Right atrium auricular region (tissue), 2 donors: ENCODE measurements at regions not wholly inside any gene's neighbourhood (a gene's known extent, or its start where the extent isn't known, plus 50 kb on each side); places are given as distances from the start of the nearest gene placed in this dataset.

Source experiments
- DNase-seq: peaks from one replicate; pipeline ENCODE4 v3.0.0-alpha.2; 2019; ENCODE audit warnings: low spot score
- H3K27ac ChIP-seq, 2 donors: fragments of 200-600 bp; sonication (generic); 1 replicate in 1 of 2; 2 replicates in 1 of 2; pipeline ENCODE4 v1.5.1; 2016 to 2019
- H3K27me3 ChIP-seq, 2 donors: fragments of 200-600 bp; sonication (generic); one replicate each; pipeline versions ENCODE4 v1.5.1 to v1.6.0; 2017 to 2019
- H3K36me3 ChIP-seq: fragments of 200-600 bp; sonication (generic); one replicate; pipeline ENCODE4 v1.5.1; 2016
- H3K4me1 ChIP-seq, 2 donors: fragments of 200-600 bp; sonication (generic); one replicate each; pipeline versions ENCODE4 v1.5.1 to v1.6.0; 2017 to 2019
- H3K4me3 ChIP-seq, 2 donors: fragments of 200-600 bp; sonication (generic); 1 replicate in 1 of 2; 2 replicates in 1 of 2; pipeline ENCODE4 v1.5.1; 2017 to 2019; ENCODE audit warnings: mild to moderate bottlenecking in 1 of 2, moderate library complexity in 1 of 2
- H3K9me3 ChIP-seq, 2 donors: fragments of 200-600 bp; sonication (generic); one replicate each; pipeline ENCODE4 v1.5.1; 2019
- TF ChIP-seq, protein P1 (sequence below), 2 donors: fragments of 200-600 bp; sonication (generic); IDR thresholded peaks; one replicate each; pipeline ENCODE4 v1.5.1; 2019; ENCODE audit warnings: antibody characterized with exemption in 2 of 2

DNA sequence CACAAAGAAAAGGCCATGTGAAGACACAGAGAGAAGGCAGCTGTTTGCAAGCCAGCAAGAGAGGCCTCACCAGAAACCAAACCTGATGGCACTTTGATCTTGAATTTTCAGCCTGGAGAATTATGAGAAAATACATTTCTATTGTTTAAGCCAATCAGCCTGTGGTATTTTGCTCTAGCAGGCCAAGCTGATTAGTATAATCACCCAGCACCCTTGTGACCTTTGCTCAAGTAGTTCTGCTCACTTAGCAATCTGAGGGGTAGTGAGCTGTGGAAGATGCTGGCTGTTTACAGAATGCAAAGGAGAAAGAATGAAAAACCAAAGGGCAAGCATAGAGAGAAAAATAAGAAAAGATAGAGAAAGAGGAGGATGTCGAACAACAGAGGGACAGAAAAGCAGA is 396.4 kb upstream of the BOD1L1 start:
- Histone ChIP-seq H3K27ac (no peak overlapping the region), H3K36me3 (no peaks in the 10 kb centered on the region), H3K4me3 (no peak overlapping the region), H3K4me1 (peaks cover 0 to 5% of the 10 kb centered on the region in 2 donors), H3K27me3 (no peaks in the 10 kb centered on the region), H3K9me3 (no peaks in the 10 kb centered on the region)
- TF ChIP-seq, protein P1, sequence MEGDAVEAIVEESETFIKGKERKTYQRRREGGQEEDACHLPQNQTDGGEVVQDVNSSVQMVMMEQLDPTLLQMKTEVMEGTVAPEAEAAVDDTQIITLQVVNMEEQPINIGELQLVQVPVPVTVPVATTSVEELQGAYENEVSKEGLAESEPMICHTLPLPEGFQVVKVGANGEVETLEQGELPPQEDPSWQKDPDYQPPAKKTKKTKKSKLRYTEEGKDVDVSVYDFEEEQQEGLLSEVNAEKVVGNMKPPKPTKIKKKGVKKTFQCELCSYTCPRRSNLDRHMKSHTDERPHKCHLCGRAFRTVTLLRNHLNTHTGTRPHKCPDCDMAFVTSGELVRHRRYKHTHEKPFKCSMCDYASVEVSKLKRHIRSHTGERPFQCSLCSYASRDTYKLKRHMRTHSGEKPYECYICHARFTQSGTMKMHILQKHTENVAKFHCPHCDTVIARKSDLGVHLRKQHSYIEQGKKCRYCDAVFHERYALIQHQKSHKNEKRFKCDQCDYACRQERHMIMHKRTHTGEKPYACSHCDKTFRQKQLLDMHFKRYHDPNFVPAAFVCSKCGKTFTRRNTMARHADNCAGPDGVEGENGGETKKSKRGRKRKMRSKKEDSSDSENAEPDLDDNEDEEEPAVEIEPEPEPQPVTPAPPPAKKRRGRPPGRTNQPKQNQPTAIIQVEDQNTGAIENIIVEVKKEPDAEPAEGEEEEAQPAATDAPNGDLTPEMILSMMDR (IDR thresholded peaks at IDR 0.05): no peak
- DNase-seq: no peak

DNA sequence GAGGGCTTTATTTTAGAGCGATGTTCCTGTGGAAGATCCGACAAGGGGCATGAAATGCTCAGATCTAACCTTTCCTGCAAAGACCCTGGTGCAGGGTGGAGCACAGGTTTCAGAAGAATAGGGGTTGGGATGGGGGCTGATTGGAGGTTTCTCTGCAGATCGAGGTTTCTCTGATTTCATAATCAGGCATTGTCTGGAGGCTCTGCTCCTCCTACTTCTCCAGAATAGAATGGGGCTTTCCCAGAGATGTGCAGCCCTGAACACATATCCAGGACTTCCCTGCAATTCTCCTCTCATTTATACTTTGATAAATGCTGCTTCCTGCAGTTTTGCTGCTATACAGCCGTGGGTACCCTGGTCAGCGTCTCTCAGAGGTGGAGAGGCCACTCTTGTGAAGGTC is 397.6 kb upstream of the BOD1L1 start:
- Histone ChIP-seq H3K9me3 (no peaks in the 10 kb centered on the region), H3K27me3 (no peaks in the 10 kb centered on the region), H3K27ac (no peak overlapping the region), H3K4me1 (peaks cover 0 to 9% of the 10 kb centered on the region in 2 donors), H3K36me3 (no peaks in the 10 kb centered on the region), H3K4me3 (no peak overlapping the region)
- DNase-seq: no peak
- TF ChIP-seq, protein P1 (IDR thresholded peaks at IDR 0.05): no peak

- Histone ChIP-seq H3K4me3 (no peak overlapping the region), H3K36me3 (no peaks in the 10 kb centered on the region), H3K27me3 (no peaks in the 10 kb centered on the region), H3K9me3 (no peaks in the 10 kb centered on the region), H3K27ac (no peak overlapping the region), H3K4me1 (peaks cover 0 to 9% of the 10 kb centered on the region in 2 donors)
- DNase-seq: no peak
- TF ChIP-seq, protein P1 (IDR thresholded peaks at IDR 0.05): no peak
Measured at GRCh38 chr4:14025891-14026290, 398.4 kb upstream of the BOD1L1 start.

DNA sequence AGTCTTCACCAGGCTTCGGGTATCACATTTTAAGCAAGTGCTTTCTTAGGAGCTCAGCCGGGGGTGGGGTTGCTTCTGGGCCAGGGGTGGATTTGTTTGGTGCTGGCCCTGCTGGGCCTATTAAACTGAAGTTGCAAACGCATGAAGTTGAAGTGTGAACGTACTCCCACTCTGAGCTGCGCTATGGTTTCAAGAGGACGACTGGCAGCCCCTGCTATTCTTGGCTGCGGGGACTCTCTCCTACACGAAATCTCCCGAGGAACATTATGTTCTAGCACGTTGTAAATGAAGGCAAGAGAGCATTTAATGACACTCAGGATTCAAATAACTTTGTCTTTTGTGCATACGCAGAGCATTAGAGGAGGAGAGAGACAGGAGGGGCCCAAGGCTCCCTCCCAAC is 401.3 kb upstream of the BOD1L1 start:
- Histone ChIP-seq H3K4me3 (no peak overlapping the region), H3K27ac (peak overlapping the region in 1 of 2 donors; percentile 27)

DNA sequence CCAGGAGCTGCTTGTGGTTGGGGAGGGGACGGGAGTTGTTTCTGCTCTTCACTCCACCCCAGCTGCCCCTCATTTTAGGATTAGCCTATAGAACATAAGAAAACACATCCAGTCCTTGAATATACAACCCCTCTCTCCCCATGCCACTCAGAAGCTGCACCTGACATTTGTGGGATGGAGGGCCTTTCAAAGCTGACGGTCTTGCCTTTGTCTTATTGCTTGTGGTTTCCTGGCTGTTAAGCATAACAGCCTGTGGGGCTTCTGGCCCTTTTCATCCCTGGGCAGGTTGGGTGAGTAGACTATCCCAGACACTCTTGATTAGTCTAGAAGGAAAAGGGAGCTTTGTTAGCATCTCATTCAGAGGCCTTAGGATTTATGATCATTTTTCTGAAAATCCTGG is 407.6 kb upstream of the BOD1L1 start:
- TF ChIP-seq, protein P1 (IDR thresholded peaks at IDR 0.05): no peak

More for the DNA sequence above, 401.3 kb upstream of the BOD1L1 start:
- H3K36me3 ChIP-seq: no peaks in the 10 kb centered on the region
- H3K27me3 ChIP-seq: no peaks in the 10 kb centered on the region
- peaks cover 0 to 9% of the 10 kb centered on the region in 2 donors for H3K4me1 ChIP-seq
- TF ChIP-seq, protein P1 (IDR thresholded peaks at IDR 0.05): no peak
- no peak for DNase-seq
- H3K9me3 ChIP-seq: no peaks in the 10 kb centered on the region

DNA sequence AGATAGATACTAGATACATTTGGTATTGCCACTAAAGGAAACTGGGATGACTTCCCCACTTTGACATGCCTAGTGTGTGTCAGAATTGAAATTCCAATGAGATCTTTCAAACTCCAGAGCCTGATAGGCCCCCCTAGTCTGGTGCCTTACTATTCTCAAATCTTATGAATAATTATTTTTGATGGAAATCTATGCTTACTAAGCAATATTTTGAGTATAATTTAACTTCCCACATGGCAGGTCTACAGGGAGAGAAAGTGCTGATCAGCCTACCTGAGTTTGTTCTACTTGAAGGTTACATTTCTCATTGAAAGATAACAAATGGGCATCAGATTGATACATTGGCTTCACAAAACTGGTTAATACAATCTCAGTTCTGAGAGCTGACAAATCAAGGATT is 415.7 kb upstream of the BOD1L1 start:
- Histone ChIP-seq H3K9me3 (no peaks in the 10 kb centered on the region), H3K27me3 (no peaks in the 10 kb centered on the region), H3K4me3 (no peak overlapping the region), H3K27ac (no peak overlapping the region), H3K4me1 (no peaks in the 10 kb centered on the region), H3K36me3 (no peaks in the 10 kb centered on the region)
- TF ChIP-seq, protein P1 (IDR thresholded peaks at IDR 0.05): no peak
- DNase-seq: no peak

More for the DNA sequence above, 407.6 kb upstream of the BOD1L1 start:
- no peaks in the 10 kb centered on the region for H3K9me3 ChIP-seq
- DNase-seq: no peak
- no peaks in the 10 kb centered on the region for H3K4me1 ChIP-seq
- H3K4me3 ChIP-seq: no peak overlapping the region
- H3K36me3 ChIP-seq: no peaks in the 10 kb centered on the region
- no peaks in the 10 kb centered on the region for H3K27me3 ChIP-seq
- H3K27ac ChIP-seq: no peak overlapping the region
